KMS-11 (cell line): ENCODE measurements at regions not wholly inside any gene's neighbourhood (a gene's known extent, or its start where the extent isn't known, plus 50 kb on each side); places are given as distances from the start of the nearest gene placed in this dataset.

Experiments
- H2AFZ ChIP-seq: fragments of 200-600 bp; sonication (generic); 2 replicates; pipeline ENCODE4 v1.6.1; 2016; ENCODE audit warnings: antibody characterized with exemption, mixed run types, low read depth
- H3K27ac ChIP-seq: fragments of 200-600 bp; sonication (generic); 2 replicates; pipeline ENCODE4 v1.6.1; 2016; ENCODE audit warnings: mild to moderate bottlenecking, mixed run types
- H3K27me3 ChIP-seq: fragments of 200-600 bp; sonication (generic); 2 replicates; pipeline ENCODE4 v1.6.1; 2017; ENCODE audit warnings: mild to moderate bottlenecking, low read depth, mixed run types, moderate library complexity; ENCODE audit not compliant: insufficient read depth
- H3K36me3 ChIP-seq: fragments of 200-600 bp; sonication (generic); 2 replicates; pipeline ENCODE4 v1.6.1; 2017; ENCODE audit warnings: mild to moderate bottlenecking, mixed run types; ENCODE audit not compliant: insufficient read depth
- H3K4me1 ChIP-seq: fragments of 200-600 bp; sonication (generic); 2 replicates; pipeline ENCODE4 v1.6.1; 2016; ENCODE audit warnings: mild to moderate bottlenecking, low read depth, mixed run types; ENCODE audit not compliant: poor library complexity, severe bottlenecking
- H3K4me2 ChIP-seq: fragments of 200-600 bp; sonication (generic); 2 replicates; pipeline ENCODE4 v1.7.0; 2016; ENCODE audit warnings: mild to moderate bottlenecking, mixed run types
- H3K4me3 ChIP-seq: fragments of 200-600 bp; sonication (generic); IDR thresholded peaks from 2 replicates; pipeline ENCODE4 v1.6.1; 2017; ENCODE audit warnings: low read depth, low read length, mixed read lengths; ENCODE audit not compliant: insufficient read depth
- H3K79me2 ChIP-seq: fragments of 200-600 bp; sonication (generic); 2 replicates; pipeline ENCODE4 v1.6.1; 2016; ENCODE audit warnings: low read depth, mixed run types; ENCODE audit not compliant: insufficient read depth
- H3K9ac ChIP-seq: fragments of 200-600 bp; sonication (generic); 2 replicates; pipeline ENCODE4 v1.6.1; 2016; ENCODE audit warnings: mild to moderate bottlenecking, mixed run types
- H4K20me1 ChIP-seq: fragments of 200-600 bp; sonication (generic); 2 replicates; pipeline ENCODE4 v1.6.1; 2016; ENCODE audit warnings: mild to moderate bottlenecking, mixed run types; ENCODE audit not compliant: insufficient read depth
- TF ChIP-seq, protein P1 (sequence below): fragments of 200-600 bp; sonication (generic); conservative IDR thresholded peaks from 2 replicates; pipeline ENCODE4 v1.6.1; 2017; ENCODE audit warnings: low read depth, mild to moderate bottlenecking, antibody characterized with exemption, low read length, moderate library complexity, mixed read lengths

DNA sequence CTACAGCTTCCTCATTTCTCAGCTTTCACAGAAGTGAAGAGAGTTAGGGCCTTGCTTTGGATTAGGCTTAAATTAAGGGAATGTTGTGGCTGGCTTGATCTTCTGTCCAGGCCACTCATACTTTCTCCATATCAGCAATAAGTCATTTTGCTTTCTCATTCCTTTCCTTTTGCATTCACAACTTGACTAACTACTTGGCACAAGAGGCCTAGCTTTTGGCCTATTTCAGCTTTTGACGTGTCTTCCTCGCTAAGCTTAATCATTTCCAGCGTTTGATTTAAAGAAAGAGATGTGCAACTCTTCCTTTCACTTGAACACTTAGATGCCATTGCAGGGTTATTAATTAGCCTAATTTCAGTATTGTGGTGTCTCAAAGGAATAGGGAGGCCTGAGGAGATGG, 712.0 kb downstream of the INHBA start:
- Histone ChIP-seq H3K4me2 (no peak overlapping the region), H3K36me3 (no peaks in the 10 kb centered on the region), H3K79me2 (no peaks in the 10 kb centered on the region), H3K27me3 (no peaks in the 10 kb centered on the region), H3K4me1 (no peaks in the 10 kb centered on the region), H2AFZ (no peak overlapping the region), H4K20me1 (no peaks in the 10 kb centered on the region), H3K27ac (no peak overlapping the region), H3K4me3 (no peak overlapping the region), H3K9ac (no peak overlapping the region)
- TF ChIP-seq, protein P1, sequence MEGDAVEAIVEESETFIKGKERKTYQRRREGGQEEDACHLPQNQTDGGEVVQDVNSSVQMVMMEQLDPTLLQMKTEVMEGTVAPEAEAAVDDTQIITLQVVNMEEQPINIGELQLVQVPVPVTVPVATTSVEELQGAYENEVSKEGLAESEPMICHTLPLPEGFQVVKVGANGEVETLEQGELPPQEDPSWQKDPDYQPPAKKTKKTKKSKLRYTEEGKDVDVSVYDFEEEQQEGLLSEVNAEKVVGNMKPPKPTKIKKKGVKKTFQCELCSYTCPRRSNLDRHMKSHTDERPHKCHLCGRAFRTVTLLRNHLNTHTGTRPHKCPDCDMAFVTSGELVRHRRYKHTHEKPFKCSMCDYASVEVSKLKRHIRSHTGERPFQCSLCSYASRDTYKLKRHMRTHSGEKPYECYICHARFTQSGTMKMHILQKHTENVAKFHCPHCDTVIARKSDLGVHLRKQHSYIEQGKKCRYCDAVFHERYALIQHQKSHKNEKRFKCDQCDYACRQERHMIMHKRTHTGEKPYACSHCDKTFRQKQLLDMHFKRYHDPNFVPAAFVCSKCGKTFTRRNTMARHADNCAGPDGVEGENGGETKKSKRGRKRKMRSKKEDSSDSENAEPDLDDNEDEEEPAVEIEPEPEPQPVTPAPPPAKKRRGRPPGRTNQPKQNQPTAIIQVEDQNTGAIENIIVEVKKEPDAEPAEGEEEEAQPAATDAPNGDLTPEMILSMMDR = no peak

GRCh38 chr7:40987571-40987970, 715.3 kb downstream of the INHBA start:
- no peaks in the 10 kb centered on the region for H3K4me1 ChIP-seq
- no peaks in the 10 kb centered on the region for H3K36me3 ChIP-seq
- no peak overlapping the region for H3K4me3 ChIP-seq
- H3K79me2 ChIP-seq = no peaks in the 10 kb centered on the region
- H3K4me2 ChIP-seq = no peak overlapping the region
- TF ChIP-seq, protein P1 = no peak
- H3K27me3 ChIP-seq = no peaks in the 10 kb centered on the region
- H3K9ac ChIP-seq = no peak overlapping the region
- H4K20me1 ChIP-seq = no peaks in the 10 kb centered on the region
- no peak overlapping the region for H2AFZ ChIP-seq
- H3K27ac ChIP-seq = no peak overlapping the region

- H3K4me3 ChIP-seq = no peak overlapping the region
- H4K20me1 ChIP-seq = no peaks in the 10 kb centered on the region
- H3K27me3 ChIP-seq = no peaks in the 10 kb centered on the region
- no peak overlapping the region for H3K9ac ChIP-seq
- TF ChIP-seq, protein P1 = no peak
- no peak overlapping the region for H2AFZ ChIP-seq
- H3K4me2 ChIP-seq = no peak overlapping the region
- H3K27ac ChIP-seq = no peak overlapping the region
- no peaks in the 10 kb centered on the region for H3K4me1 ChIP-seq
- H3K79me2 ChIP-seq = no peaks in the 10 kb centered on the region
- no peaks in the 10 kb centered on the region for H3K36me3 ChIP-seq
These were observed 716.5 kb downstream of the INHBA start for GRCh38 chr7:40986351-40986873.

- H3K4me2 ChIP-seq = no peak overlapping the region
- no peak overlapping the region for H3K27ac ChIP-seq
- H3K79me2 ChIP-seq = no peaks in the 10 kb centered on the region
- H4K20me1 ChIP-seq = no peaks in the 10 kb centered on the region
- no peak overlapping the region for H3K4me3 ChIP-seq
- TF ChIP-seq, protein P1 = no peak
- no peak overlapping the region for H3K9ac ChIP-seq
- no peaks in the 10 kb centered on the region for H3K4me1 ChIP-seq
- no peaks in the 10 kb centered on the region for H3K36me3 ChIP-seq
- no peaks in the 10 kb centered on the region for H3K27me3 ChIP-seq
- H2AFZ ChIP-seq = no peak overlapping the region
These were observed 719.8 kb downstream of the INHBA start for GRCh38 chr7:40983111-40983510.
